ENCODE measurements at regions not wholly inside any gene's neighbourhood (a gene's known extent, or its start where the extent isn't known, plus 50 kb on each side); places are given as distances from the start of the nearest gene placed in this dataset.

DNA sequence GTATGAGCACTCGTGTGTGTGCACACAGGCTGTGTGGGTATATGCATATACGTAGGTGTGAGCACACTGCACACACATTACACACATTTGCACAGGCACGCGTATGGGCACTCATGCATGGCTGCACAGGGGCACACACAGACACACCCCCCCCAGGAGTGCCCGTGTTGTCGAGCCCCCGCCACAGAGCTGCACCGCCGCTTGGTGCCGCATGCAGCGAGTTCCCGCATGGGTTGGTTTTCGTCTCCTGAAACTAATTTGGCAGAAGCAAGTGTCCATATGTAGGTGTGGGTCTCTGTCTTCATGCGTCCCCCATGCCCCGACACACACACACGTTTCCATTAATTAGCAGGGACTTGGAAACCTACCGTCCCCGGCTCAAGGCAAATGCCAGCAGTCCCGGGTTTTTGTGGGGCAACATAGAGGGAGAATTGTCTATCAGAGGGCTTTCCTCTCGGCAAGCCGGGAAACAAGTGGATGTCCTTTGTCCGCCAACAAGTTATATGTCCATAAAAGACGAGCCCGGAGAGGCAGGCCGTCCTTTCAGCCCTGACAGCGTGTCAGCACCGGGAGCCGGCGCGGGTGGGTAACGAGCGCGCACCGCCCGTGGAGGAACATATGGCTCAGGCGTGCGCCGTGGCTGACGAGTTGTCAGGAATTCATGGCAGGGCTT, 1291.7 kb downstream of the BRD1 start:
- Histone ChIP-seq H4K20me1 (replicated peaks; ENCODE audit: insufficient read depth) (no peaks in the 10 kb centered on the region), H3K4me2 (no peak overlapping the region), H3K27ac (ENCODE audit: low read depth) (no peak overlapping the region), H2AFZ (no peak overlapping the region), H3K4me3 (no peak overlapping the region), H3K4me1 (ENCODE audit: insufficient read depth) (no peaks in the 10 kb centered on the region), H3K27me3 (ENCODE audit: insufficient read depth) (no peaks in the 10 kb centered on the region), H3K36me3 (ENCODE audit: insufficient read depth) (no peaks in the 10 kb centered on the region), H3K79me2 (replicated peaks; ENCODE audit: insufficient read depth) (no peaks in the 10 kb centered on the region), H3K9me2 (ENCODE audit: insufficient read depth) (no peaks in the 10 kb centered on the region), H3F3A (replicated peaks; ENCODE audit: low read depth) (no peaks in the 10 kb centered on the region)
- Mint-ChIP-seq H3K27ac (no peak overlapping the region), H3K27me3 (ENCODE audit: insufficient read depth, low read depth, poor library complexity) (peaks cover 10% of the 10 kb centered on the region), H3K9me3 (no peaks in the 10 kb centered on the region), H3K36me3 (ENCODE audit: low read depth) (no peaks in the 10 kb centered on the region; the same call in 2 of the 3 replicates), H3K4me1 (peaks cover 6% of the 10 kb centered on the region; the same call in 2 of the 3 replicates), H3K4me3 (no peak overlapping the region)
- ATAC-seq, result no peak
- TF ChIP-seq POLR2AphosphoS5 (IDR thresholded peaks at IDR 0.05; ENCODE audit: low read depth), result no peak
- TF ChIP-seq JUNB (IDR thresholded peaks at IDR 0.05; ENCODE audit: unreplicated experiment), result no peak
- TF ChIP-seq, protein P1, sequence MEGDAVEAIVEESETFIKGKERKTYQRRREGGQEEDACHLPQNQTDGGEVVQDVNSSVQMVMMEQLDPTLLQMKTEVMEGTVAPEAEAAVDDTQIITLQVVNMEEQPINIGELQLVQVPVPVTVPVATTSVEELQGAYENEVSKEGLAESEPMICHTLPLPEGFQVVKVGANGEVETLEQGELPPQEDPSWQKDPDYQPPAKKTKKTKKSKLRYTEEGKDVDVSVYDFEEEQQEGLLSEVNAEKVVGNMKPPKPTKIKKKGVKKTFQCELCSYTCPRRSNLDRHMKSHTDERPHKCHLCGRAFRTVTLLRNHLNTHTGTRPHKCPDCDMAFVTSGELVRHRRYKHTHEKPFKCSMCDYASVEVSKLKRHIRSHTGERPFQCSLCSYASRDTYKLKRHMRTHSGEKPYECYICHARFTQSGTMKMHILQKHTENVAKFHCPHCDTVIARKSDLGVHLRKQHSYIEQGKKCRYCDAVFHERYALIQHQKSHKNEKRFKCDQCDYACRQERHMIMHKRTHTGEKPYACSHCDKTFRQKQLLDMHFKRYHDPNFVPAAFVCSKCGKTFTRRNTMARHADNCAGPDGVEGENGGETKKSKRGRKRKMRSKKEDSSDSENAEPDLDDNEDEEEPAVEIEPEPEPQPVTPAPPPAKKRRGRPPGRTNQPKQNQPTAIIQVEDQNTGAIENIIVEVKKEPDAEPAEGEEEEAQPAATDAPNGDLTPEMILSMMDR (conservative IDR thresholded peaks at IDR 0.05; ENCODE audit: low read depth in 2 of 2), result no peak
- TF ChIP-seq, protein P2, sequence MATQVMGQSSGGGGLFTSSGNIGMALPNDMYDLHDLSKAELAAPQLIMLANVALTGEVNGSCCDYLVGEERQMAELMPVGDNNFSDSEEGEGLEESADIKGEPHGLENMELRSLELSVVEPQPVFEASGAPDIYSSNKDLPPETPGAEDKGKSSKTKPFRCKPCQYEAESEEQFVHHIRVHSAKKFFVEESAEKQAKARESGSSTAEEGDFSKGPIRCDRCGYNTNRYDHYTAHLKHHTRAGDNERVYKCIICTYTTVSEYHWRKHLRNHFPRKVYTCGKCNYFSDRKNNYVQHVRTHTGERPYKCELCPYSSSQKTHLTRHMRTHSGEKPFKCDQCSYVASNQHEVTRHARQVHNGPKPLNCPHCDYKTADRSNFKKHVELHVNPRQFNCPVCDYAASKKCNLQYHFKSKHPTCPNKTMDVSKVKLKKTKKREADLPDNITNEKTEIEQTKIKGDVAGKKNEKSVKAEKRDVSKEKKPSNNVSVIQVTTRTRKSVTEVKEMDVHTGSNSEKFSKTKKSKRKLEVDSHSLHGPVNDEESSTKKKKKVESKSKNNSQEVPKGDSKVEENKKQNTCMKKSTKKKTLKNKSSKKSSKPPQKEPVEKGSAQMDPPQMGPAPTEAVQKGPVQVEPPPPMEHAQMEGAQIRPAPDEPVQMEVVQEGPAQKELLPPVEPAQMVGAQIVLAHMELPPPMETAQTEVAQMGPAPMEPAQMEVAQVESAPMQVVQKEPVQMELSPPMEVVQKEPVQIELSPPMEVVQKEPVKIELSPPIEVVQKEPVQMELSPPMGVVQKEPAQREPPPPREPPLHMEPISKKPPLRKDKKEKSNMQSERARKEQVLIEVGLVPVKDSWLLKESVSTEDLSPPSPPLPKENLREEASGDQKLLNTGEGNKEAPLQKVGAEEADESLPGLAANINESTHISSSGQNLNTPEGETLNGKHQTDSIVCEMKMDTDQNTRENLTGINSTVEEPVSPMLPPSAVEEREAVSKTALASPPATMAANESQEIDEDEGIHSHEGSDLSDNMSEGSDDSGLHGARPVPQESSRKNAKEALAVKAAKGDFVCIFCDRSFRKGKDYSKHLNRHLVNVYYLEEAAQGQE (IDR thresholded peaks at IDR 0.05; ENCODE audit: unreplicated experiment), result no peak
- no peak for TF ChIP-seq EZH2phosphoT487 (IDR thresholded peaks at IDR 0.05; ENCODE audit: unreplicated experiment)
- no peak for TF ChIP-seq EZH2 (IDR thresholded peaks at IDR 0.05; ENCODE audit: low read depth, unreplicated experiment)
- no peak for TF ChIP-seq NANOG (IDR thresholded peaks at IDR 0.05; ENCODE audit: borderline replicate concordance)
- TF ChIP-seq, protein P3, sequence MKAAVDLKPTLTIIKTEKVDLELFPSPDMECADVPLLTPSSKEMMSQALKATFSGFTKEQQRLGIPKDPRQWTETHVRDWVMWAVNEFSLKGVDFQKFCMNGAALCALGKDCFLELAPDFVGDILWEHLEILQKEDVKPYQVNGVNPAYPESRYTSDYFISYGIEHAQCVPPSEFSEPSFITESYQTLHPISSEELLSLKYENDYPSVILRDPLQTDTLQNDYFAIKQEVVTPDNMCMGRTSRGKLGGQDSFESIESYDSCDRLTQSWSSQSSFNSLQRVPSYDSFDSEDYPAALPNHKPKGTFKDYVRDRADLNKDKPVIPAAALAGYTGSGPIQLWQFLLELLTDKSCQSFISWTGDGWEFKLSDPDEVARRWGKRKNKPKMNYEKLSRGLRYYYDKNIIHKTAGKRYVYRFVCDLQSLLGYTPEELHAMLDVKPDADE (IDR thresholded peaks at IDR 0.05), result no peak
- TF ChIP-seq ZNF331 (CRISPR knock-in tag; IDR thresholded peaks at IDR 0.05; ENCODE audit: low read depth), result no peak
- TF ChIP-seq ZNF114 (CRISPR knock-in tag; IDR thresholded peaks at IDR 0.05), result no peak
- TF ChIP-seq, protein P4, sequence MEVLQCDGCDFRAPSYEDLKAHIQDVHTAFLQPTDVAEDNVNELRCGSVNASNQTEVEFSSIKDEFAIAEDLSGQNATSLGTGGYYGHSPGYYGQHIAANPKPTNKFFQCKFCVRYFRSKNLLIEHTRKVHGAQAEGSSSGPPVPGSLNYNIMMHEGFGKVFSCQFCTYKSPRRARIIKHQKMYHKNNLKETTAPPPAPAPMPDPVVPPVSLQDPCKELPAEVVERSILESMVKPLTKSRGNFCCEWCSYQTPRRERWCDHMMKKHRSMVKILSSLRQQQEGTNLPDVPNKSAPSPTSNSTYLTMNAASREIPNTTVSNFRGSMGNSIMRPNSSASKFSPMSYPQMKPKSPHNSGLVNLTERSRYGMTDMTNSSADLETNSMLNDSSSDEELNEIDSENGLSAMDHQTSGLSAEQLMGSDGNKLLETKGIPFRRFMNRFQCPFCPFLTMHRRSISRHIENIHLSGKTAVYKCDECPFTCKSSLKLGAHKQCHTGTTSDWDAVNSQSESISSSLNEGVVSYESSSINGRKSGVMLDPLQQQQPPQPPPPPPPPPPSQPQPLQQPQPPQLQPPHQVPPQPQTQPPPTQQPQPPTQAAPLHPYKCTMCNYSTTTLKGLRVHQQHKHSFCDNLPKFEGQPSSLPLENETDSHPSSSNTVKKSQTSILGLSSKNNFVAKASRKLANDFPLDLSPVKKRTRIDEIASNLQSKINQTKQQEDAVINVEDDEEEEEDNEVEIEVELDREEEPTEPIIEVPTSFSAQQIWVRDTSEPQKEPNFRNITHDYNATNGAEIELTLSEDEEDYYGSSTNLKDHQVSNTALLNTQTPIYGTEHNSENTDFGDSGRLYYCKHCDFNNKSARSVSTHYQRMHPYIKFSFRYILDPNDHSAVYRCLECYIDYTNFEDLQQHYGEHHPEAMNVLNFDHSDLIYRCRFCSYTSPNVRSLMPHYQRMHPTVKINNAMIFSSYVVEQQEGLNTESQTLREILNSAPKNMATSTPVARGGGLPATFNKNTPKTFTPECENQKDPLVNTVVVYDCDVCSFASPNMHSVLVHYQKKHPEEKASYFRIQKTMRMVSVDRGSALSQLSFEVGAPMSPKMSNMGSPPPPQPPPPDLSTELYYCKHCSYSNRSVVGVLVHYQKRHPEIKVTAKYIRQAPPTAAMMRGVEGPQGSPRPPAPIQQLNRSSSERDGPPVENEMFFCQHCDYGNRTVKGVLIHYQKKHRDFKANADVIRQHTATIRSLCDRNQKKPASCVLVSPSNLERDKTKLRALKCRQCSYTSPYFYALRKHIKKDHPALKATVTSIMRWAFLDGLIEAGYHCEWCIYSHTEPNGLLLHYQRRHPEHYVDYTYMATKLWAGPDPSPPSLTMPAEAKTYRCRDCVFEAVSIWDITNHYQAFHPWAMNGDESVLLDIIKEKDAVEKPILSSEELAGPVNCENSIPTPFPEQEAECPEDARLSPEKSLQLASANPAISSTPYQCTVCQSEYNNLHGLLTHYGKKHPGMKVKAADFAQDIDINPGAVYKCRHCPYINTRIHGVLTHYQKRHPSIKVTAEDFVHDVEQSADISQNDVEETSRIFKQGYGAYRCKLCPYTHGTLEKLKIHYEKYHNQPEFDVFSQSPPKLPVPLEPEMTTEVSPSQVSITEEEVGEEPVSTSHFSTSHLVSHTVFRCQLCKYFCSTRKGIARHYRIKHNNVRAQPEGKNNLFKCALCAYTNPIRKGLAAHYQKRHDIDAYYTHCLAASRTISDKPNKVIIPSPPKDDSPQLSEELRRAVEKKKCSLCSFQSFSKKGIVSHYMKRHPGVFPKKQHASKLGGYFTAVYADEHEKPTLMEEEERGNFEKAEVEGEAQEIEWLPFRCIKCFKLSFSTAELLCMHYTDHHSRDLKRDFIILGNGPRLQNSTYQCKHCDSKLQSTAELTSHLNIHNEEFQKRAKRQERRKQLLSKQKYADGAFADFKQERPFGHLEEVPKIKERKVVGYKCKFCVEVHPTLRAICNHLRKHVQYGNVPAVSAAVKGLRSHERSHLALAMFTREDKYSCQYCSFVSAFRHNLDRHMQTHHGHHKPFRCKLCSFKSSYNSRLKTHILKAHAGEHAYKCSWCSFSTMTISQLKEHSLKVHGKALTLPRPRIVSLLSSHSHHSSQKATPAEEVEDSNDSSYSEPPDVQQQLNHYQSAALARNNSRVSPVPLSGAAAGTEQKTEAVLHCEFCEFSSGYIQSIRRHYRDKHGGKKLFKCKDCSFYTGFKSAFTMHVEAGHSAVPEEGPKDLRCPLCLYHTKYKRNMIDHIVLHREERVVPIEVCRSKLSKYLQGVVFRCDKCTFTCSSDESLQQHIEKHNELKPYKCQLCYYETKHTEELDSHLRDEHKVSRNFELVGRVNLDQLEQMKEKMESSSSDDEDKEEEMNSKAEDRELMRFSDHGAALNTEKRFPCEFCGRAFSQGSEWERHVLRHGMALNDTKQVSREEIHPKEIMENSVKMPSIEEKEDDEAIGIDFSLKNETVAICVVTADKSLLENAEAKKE (CRISPR knock-in tag; IDR thresholded peaks at IDR 0.05), result no peak
- no peak for TF ChIP-seq STAT1 (IDR thresholded peaks at IDR 0.05; ENCODE audit: unreplicated experiment)
- no peak for TF ChIP-seq CREB1 (CRISPR knock-in tag; IDR thresholded peaks at IDR 0.05; ENCODE audit: low read depth)
- DNase-seq (ENCODE audit: low spot score), result no peak

Data from GM23338 (cell line).